Neutrophil (primary cell): ENCODE measurements at regions not wholly inside any gene's neighbourhood (a gene's known extent, or its start where the extent isn't known, plus 50 kb on each side); places are given as distances from the start of the nearest gene placed in this dataset.

Experiments
- H3K27ac ChIP-seq: fragments of 200-600 bp; sonication (generic); 2 replicates; pipeline ENCODE4 v1.5.1; 2016; ENCODE audit warnings: mild to moderate bottlenecking, moderate library complexity
- H3K27me3 ChIP-seq: fragments of 200-600 bp; sonication (generic); 2 replicates; pipeline ENCODE4 v1.6.0; 2016; ENCODE audit warnings: mild to moderate bottlenecking
- H3K36me3 ChIP-seq: fragments of 200-600 bp; sonication (generic); 2 replicates; pipeline ENCODE4 v1.5.1; 2017
- H3K4me1 ChIP-seq, 2 experiments: fragments of 200-600 bp in 1 of 2; sonication (generic) in 1 of 2; 1 replicate in 1 of 2; 2 replicates in 1 of 2; pipeline versions ENCODE4 v1.5.1 to v1.6.1; 2013 to 2016; ENCODE audit warnings: low read depth in 1 of 2, low read length in 1 of 2, mild to moderate bottlenecking in 1 of 2, moderate library complexity in 1 of 2; ENCODE audit not compliant: control insufficient read depth in 1 of 2, insufficient read depth in 1 of 2
- H3K4me3 ChIP-seq, 2 experiments: fragments of 200-600 bp in 1 of 2; sonication (generic) in 1 of 2; 1 replicate in 1 of 2; 2 replicates in 1 of 2; pipeline ENCODE4 v1.5.1; 2013 to 2016; ENCODE audit warnings: low read depth in 1 of 2, low read length in 1 of 2, mild to moderate bottlenecking in 1 of 2, moderate library complexity in 1 of 2
- H3K9me3 ChIP-seq: fragments of 200-600 bp; sonication (generic); 2 replicates; pipeline ENCODE4 v1.5.1; 2016
- TF ChIP-seq, protein P1 (sequence below): fragments of 200-600 bp; sonication (generic); IDR thresholded peaks from 2 replicates; pipeline ENCODE4 v1.5.1; 2016; ENCODE audit warnings: antibody characterized with exemption

DNA sequence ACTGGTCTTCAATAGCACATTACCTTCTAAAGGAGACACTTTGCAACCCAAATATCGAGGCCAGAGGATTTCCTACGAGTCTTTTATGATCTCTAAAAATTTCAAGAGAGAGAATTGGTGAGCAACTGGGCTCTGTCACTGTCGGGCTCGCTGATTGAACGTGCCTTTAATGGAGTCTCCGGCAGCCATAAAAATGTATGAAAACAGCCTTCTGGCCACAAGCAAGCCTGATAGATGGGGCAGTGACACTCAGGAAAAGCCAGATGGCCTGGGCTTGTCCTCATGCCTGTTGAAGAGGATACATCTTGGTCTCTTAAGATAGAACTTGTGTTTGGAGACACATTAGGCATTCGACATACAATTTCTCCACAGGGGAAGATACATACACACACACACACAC is 419.5 kb upstream of the PROK2 start:
- H3K27ac ChIP-seq = no peak overlapping the region
- no peaks in the 10 kb centered on the region for H3K9me3 ChIP-seq
- TF ChIP-seq, protein P1, sequence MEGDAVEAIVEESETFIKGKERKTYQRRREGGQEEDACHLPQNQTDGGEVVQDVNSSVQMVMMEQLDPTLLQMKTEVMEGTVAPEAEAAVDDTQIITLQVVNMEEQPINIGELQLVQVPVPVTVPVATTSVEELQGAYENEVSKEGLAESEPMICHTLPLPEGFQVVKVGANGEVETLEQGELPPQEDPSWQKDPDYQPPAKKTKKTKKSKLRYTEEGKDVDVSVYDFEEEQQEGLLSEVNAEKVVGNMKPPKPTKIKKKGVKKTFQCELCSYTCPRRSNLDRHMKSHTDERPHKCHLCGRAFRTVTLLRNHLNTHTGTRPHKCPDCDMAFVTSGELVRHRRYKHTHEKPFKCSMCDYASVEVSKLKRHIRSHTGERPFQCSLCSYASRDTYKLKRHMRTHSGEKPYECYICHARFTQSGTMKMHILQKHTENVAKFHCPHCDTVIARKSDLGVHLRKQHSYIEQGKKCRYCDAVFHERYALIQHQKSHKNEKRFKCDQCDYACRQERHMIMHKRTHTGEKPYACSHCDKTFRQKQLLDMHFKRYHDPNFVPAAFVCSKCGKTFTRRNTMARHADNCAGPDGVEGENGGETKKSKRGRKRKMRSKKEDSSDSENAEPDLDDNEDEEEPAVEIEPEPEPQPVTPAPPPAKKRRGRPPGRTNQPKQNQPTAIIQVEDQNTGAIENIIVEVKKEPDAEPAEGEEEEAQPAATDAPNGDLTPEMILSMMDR = no peak
- no peaks in the 10 kb centered on the region for H3K36me3 ChIP-seq
- no peaks in the 10 kb centered on the region for H3K27me3 ChIP-seq
- no peak overlapping the region for H3K4me3 ChIP-seq
- no peaks in the 10 kb centered on the region for H3K4me1 ChIP-seq

DNA sequence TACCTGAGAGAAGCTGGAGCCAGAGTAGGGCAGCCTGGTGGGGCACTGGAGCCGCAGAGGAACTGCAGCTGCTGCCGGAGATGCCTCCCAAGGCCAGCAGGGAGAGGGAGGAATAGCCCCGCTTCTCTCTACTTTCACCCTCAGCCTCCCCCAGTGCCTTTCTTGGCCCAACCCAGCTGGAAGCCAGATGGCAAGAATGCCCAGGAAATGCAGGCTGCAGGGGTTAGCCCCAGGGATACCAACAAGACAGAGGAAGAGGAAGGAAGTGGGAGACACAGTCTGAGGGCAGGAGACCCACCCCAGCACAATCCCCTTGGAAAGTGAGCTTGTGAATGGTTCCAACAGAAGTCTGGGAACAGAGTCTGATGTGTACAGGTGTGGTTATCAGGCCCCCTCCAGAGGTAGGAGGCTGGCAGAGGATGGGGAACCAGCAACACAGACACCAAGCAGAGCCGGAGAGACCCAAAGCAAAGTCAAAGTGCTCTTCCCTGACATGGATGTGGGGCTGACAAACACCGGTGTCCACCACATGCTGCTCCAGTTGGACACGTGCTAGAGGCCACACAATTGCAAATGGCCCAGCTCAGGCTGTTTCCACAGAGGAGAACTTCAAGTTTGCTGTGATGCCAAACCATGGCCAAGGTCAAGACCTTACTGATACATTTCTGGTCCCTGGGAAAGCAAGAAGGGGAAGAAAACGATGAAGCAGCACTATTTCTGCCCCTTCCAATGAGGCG is 418.8 kb upstream of the PROK2 start:
- Histone ChIP-seq H3K4me1 (no peaks in the 10 kb centered on the region), H3K27me3 (no peaks in the 10 kb centered on the region), H3K27ac (no peak overlapping the region), H3K36me3 (no peaks in the 10 kb centered on the region), H3K9me3 (no peaks in the 10 kb centered on the region), H3K4me3 (no peak overlapping the region)
- TF ChIP-seq, protein P1 = no peak

DNA sequence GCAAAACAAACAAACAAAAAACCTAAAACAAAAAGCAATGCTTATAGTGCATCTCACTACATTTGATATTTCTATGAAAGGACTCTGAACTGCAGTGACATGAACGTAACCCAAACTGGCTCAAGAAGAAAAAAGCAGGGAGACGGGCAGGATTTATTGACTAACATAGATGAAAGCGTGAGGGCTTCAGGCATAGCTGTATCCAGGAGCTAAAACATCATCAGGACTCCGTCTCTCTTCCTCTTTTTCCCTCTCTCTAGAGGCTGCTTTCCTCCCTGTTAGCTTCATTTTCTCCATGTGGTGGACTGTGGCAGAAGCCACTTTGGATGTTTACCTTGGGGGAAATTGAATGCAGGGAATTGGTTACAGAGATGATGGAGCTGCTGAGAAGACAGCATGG is 418.2 kb upstream of the PROK2 start:
- no peaks in the 10 kb centered on the region for H3K27me3 ChIP-seq
- no peaks in the 10 kb centered on the region for H3K9me3 ChIP-seq

DNA sequence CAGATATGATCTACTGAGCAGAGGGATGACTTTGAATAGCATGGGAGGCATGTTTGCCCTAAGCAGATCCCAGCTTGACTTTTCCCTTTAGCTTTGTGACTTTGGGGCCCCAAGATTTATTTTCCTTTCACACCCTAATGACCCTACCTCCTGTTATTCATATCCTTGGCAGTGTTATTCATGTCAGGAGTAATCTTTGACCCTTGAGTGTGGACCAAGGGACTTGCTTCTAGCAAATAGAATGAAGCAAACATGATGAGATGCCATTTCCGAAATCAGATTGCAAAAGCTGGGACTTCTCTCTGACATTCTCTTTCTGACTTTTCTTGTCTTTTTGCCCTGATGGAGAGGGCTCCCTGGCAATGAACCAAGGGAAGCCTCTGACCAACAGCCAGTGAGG is 415.4 kb upstream of the PROK2 start:
- Histone ChIP-seq H3K9me3 (no peaks in the 10 kb centered on the region), H3K27me3 (no peaks in the 10 kb centered on the region), H3K27ac (no peak overlapping the region), H3K36me3 (no peaks in the 10 kb centered on the region), H3K4me3 (no peak overlapping the region), H3K4me1 (no peaks in the 10 kb centered on the region)
- TF ChIP-seq, protein P1 = no peak

More for the DNA sequence above, 418.2 kb upstream of the PROK2 start:
- TF ChIP-seq, protein P1 = no peak
- Histone ChIP-seq H3K4me3 (no peak overlapping the region), H3K27ac (no peak overlapping the region), H3K36me3 (no peaks in the 10 kb centered on the region), H3K4me1 (no peaks in the 10 kb centered on the region)

GRCh38 chr3:72199530-72199929 is 414.6 kb upstream of the PROK2 start:
- H3K27me3 ChIP-seq = no peaks in the 10 kb centered on the region
- H3K9me3 ChIP-seq = no peaks in the 10 kb centered on the region
- no peak overlapping the region for H3K27ac ChIP-seq
- no peaks in the 10 kb centered on the region for H3K36me3 ChIP-seq
- no peak overlapping the region for H3K4me3 ChIP-seq
- H3K4me1 ChIP-seq = no peaks in the 10 kb centered on the region
- TF ChIP-seq, protein P1 = no peak
